ENCODE measurements at regions not wholly inside any gene's neighbourhood (a gene's known extent, or its start where the extent isn't known, plus 50 kb on each side); places are given as distances from the start of the nearest gene placed in this dataset.

GRCh38 chr14:87076922-87077321 is 916.1 kb downstream of the GALC start:
- no peak for DNase-seq
- H3K27ac Mint-ChIP-seq = no peak overlapping the region
- H3K27ac ChIP-seq (ENCODE audit: low read length) = no peak overlapping the region
- peaks cover 12 to 15% of the 10 kb centered on the region in 2 donors for H3K9me3 Mint-ChIP-seq
- H3K4me3 ChIP-seq (ENCODE audit: low read length) = no peak overlapping the region
- H3K36me3 Mint-ChIP-seq = no peaks in the 10 kb centered on the region
- H3K9me3 ChIP-seq (ENCODE audit: control insufficient read depth, insufficient read depth, low read length) = no peaks in the 10 kb centered on the region
- no peak for TF ChIP-seq CTCF (IDR thresholded peaks at IDR 0.05)
- intact Hi-C loops (cut with micrococcal nuclease) = no loop called here
- H3K4me1 ChIP-seq (ENCODE audit: control insufficient read depth, insufficient read depth, low read length) = no peaks in the 10 kb centered on the region
- no peak overlapping the region for H3K4me3 Mint-ChIP-seq
- H3K27me3 ChIP-seq (ENCODE audit: control insufficient read depth, insufficient read depth, low read length) = no peaks in the 10 kb centered on the region
- H3K27me3 Mint-ChIP-seq (ENCODE audit: low read depth in 2 of 2) = no peaks in the 10 kb centered on the region
- H3K36me3 ChIP-seq (ENCODE audit: control insufficient read depth, insufficient read depth, low read length) = no peaks in the 10 kb centered on the region
- ATAC-seq = no peak
- no peaks in the 10 kb centered on the region for H3K4me1 Mint-ChIP-seq

- 77% methylated on average over 2 of the region's 2 CpGs for WGBS (ENCODE audit: insufficient coverage)
Observed at GRCh38 chr14:87076146-87076545, 916.8 kb downstream of the GALC start.

GRCh38 chr14:87073880-87074570 is 919.0 kb downstream of the GALC start:
- no peak overlapping the region for H3K4me3 ChIP-seq (ENCODE audit: low read length)
- no peaks in the 10 kb centered on the region for H3K27me3 Mint-ChIP-seq (ENCODE audit: low read depth in 2 of 2)
- WGBS (ENCODE audit: insufficient coverage) = 90% methylated on average over 5 of the region's 5 CpGs
- H3K9me3 Mint-ChIP-seq = peaks cover 10 to 18% of the 10 kb centered on the region in 2 donors
- intact Hi-C loops (cut with micrococcal nuclease) = no loop called here
- DNase-seq (no peak), ATAC-seq (no peak)
- no peaks in the 10 kb centered on the region for H3K9me3 ChIP-seq (ENCODE audit: control insufficient read depth, insufficient read depth, low read length)
- H3K4me1 Mint-ChIP-seq = no peaks in the 10 kb centered on the region
- no peaks in the 10 kb centered on the region for H3K36me3 Mint-ChIP-seq
- no peak overlapping the region for H3K27ac Mint-ChIP-seq
- no peaks in the 10 kb centered on the region for H3K36me3 ChIP-seq (ENCODE audit: control insufficient read depth, insufficient read depth, low read length)
- no peaks in the 10 kb centered on the region for H3K27me3 ChIP-seq (ENCODE audit: control insufficient read depth, insufficient read depth, low read length)
- no peak for TF ChIP-seq CTCF (IDR thresholded peaks at IDR 0.05)
- H3K27ac ChIP-seq (ENCODE audit: low read length) = no peak overlapping the region
- H3K4me3 Mint-ChIP-seq = no peak overlapping the region
- no peaks in the 10 kb centered on the region for H3K4me1 ChIP-seq (ENCODE audit: control insufficient read depth, insufficient read depth, low read length)

More at GRCh38 chr14:87076146-87076545, 916.8 kb downstream of the GALC start:
- TF ChIP-seq CTCF (IDR thresholded peaks at IDR 0.05) = no peak
- Mint-ChIP-seq H3K36me3 (no peaks in the 10 kb centered on the region), H3K27me3 (ENCODE audit: low read depth in 2 of 2) (no peaks in the 10 kb centered on the region), H3K4me3 (no peak overlapping the region), H3K9me3 (peaks cover 12 to 14% of the 10 kb centered on the region in 2 donors), H3K4me1 (no peaks in the 10 kb centered on the region), H3K27ac (no peak overlapping the region)
- H3K27me3 ChIP-seq (ENCODE audit: control insufficient read depth, insufficient read depth, low read length) = no peaks in the 10 kb centered on the region
- H3K27ac ChIP-seq (ENCODE audit: low read length) = no peak overlapping the region
- no peak for DNase-seq
- H3K4me3 ChIP-seq (ENCODE audit: low read length) = no peak overlapping the region
- intact Hi-C loops (cut with micrococcal nuclease) = no loop called here
- H3K9me3 ChIP-seq (ENCODE audit: control insufficient read depth, insufficient read depth, low read length) = no peaks in the 10 kb centered on the region
- no peaks in the 10 kb centered on the region for H3K36me3 ChIP-seq (ENCODE audit: control insufficient read depth, insufficient read depth, low read length)
- H3K4me1 ChIP-seq (ENCODE audit: control insufficient read depth, insufficient read depth, low read length) = no peaks in the 10 kb centered on the region
- ATAC-seq = no peak

- no peaks in the 10 kb centered on the region for H3K36me3 ChIP-seq (ENCODE audit: control insufficient read depth, insufficient read depth, low read length)
- ATAC-seq = no peak
- H3K4me1 ChIP-seq (ENCODE audit: control insufficient read depth, insufficient read depth, low read length) = no peaks in the 10 kb centered on the region
- H3K4me3 Mint-ChIP-seq = no peak overlapping the region
- no peaks in the 10 kb centered on the region for H3K36me3 Mint-ChIP-seq
- no peaks in the 10 kb centered on the region for H3K27me3 Mint-ChIP-seq (ENCODE audit: low read depth in 2 of 2)
- 93% methylated on average over 11 of the region's 11 CpGs for WGBS (ENCODE audit: insufficient coverage)
- peaks cover 4 to 9% of the 10 kb centered on the region in 2 donors for H3K9me3 Mint-ChIP-seq
- intact Hi-C loops (cut with micrococcal nuclease) = no loop called here
- H3K4me3 ChIP-seq (ENCODE audit: low read length) = no peak overlapping the region
- H3K27ac ChIP-seq (ENCODE audit: low read length) = no peak overlapping the region
- no peak for TF ChIP-seq CTCF (IDR thresholded peaks at IDR 0.05)
- no peaks in the 10 kb centered on the region for H3K4me1 Mint-ChIP-seq
- H3K9me3 ChIP-seq (ENCODE audit: control insufficient read depth, insufficient read depth, low read length) = no peaks in the 10 kb centered on the region
- no peak for DNase-seq
- no peak overlapping the region for H3K27ac Mint-ChIP-seq
- H3K27me3 ChIP-seq (ENCODE audit: control insufficient read depth, insufficient read depth, low read length) = no peaks in the 10 kb centered on the region
Observed at GRCh38 chr14:87067591-87067990, 925.4 kb downstream of the GALC start.
